ENCODE measurements at regions not wholly inside any gene's neighbourhood (a gene's known extent, or its start where the extent isn't known, plus 50 kb on each side); places are given as distances from the start of the nearest gene placed in this dataset.
"Not testable (repeated sequence)": the region's sequence is repeated elsewhere in the genome, so short reads cannot be mapped to it uniquely, and the experiment has no call there.

DNA sequence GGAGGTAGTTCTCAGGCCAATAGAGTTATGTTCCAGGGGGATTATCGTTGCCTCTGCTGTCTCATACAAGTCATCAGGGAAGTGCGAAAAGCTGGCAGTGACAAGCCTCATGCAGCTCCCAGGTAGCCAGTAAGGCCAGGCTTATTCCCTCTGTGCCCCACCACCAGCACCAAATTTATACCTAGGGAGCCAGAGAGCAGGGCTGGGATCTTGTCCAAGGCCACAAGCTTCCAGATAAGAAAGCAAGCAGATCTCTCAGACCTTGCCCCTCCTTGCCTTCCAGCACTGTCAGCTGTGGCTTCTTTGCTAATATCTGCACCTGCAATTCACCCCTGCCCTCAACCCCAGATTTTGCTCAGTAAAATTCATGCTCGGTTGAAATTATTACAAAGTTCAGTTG lies 206.3 kb upstream of the FAT3 start:
- WGBS (ENCODE audit: insufficient coverage) = 93% methylated on average over 3 of the region's 3 CpGs
- ChIA-PET POLR2A (no interaction called here), CTCF (no interaction called here)
- Histone ChIP-seq H3K9me3 (ENCODE audit: control extremely low read depth in 1 of 5, control insufficient read depth in 4 of 5, insufficient read depth in 2 of 5, low read depth in 1 of 5, low read length in 4 of 5) (peaks cover 0 to 15% (median 0%) of the 10 kb centered on the region in 5 experiments), H3K36me3 (ENCODE audit: control insufficient read depth in 4 of 4, insufficient read depth in 4 of 4, low read length in 3 of 4) (no peaks in the 10 kb centered on the region), H3K4me3 (ENCODE audit: control insufficient read depth in 1 of 7, extremely low read depth in 1 of 7, insufficient read depth in 4 of 7, low read depth in 2 of 7, low read length in 6 of 7) (no peak overlapping the region), H3K4me1 (ENCODE audit: control extremely low read depth in 1 of 4, control insufficient read depth in 4 of 4, insufficient read depth in 4 of 4, low read length in 3 of 4) (no peaks in the 10 kb centered on the region), H3K27me3 (replicated peaks in 2 of 5; ENCODE audit: control insufficient read depth in 4 of 5, insufficient read depth in 5 of 5, low read length in 4 of 5) (no peaks in the 10 kb centered on the region), H3K27ac (ENCODE audit: insufficient read depth in 1 of 2, low read depth in 1 of 2, low read length in 2 of 2, poor library complexity in 1 of 2, severe bottlenecking in 2 of 2) (no peak overlapping the region)
- no peak for DNase-seq

DNA sequence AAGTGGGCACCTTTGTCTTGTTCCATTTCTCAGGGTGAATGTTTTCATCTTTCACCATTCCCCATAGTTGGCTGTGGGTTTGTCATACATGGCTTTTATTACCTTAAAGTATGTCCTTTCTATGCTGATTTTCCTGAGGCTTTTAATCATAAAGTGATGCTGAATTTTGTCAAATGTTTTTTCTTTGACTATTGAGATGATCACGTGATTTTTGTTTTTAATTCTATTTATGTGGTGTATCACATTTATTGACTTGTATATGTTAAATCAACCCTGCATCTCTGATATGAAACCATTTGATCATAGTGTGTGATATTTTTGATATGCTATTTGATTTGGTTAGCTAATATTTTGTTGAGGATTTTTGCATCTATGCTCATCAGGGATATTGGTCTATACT lies 216.4 kb upstream of the FAT3 start:
- ChIA-PET CTCF (no interaction called here), POLR2A (no interaction called here)
- no peaks in the 10 kb centered on the region for H3K9me3 ChIP-seq (ENCODE audit: control extremely low read depth in 1 of 5, control insufficient read depth in 4 of 5, insufficient read depth in 2 of 5, low read depth in 1 of 5, low read length in 4 of 5)
- no peak overlapping the region for H3K4me3 ChIP-seq (ENCODE audit: control insufficient read depth in 1 of 7, extremely low read depth in 1 of 7, insufficient read depth in 4 of 7, low read depth in 2 of 7, low read length in 6 of 7)
- H3K27me3 ChIP-seq (replicated peaks in 2 of 5; ENCODE audit: control insufficient read depth in 4 of 5, insufficient read depth in 5 of 5, low read length in 4 of 5) = no peaks in the 10 kb centered on the region
- H3K27ac ChIP-seq (ENCODE audit: insufficient read depth in 1 of 2, low read depth in 1 of 2, low read length in 2 of 2, poor library complexity in 1 of 2, severe bottlenecking in 2 of 2) = no peak overlapping the region
- no CpG with 5 or more reads among the region's 1 CpG for WGBS (ENCODE audit: insufficient coverage)
- no peak for DNase-seq
- H3K4me1 ChIP-seq (ENCODE audit: control extremely low read depth in 1 of 4, control insufficient read depth in 4 of 4, insufficient read depth in 4 of 4, low read length in 3 of 4) = no peaks in the 10 kb centered on the region
- H3K36me3 ChIP-seq (ENCODE audit: control insufficient read depth in 4 of 4, insufficient read depth in 4 of 4, low read length in 3 of 4) = no peaks in the 10 kb centered on the region

DNA sequence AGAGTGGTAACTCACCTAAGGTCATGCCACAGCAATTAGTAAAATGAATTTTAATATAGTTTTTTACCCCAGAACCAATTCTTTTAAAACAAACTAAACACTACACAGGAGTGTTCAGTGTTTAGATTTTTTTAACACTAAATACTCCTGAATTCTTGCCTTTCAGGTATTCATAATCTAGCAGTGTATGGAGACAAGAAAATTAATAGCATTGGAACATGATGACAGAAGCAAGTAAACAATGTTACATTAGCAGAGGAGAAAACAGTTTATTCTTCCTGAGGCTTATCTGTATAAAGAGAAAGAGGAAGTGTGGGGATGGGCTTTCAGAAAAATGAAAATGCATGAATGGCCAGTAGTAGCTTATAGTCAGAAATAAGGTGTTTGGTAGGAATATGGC lies 222.1 kb upstream of the FAT3 start:
- Histone ChIP-seq H3K9me3 (ENCODE audit: control extremely low read depth in 1 of 5, control insufficient read depth in 4 of 5, insufficient read depth in 2 of 5, low read depth in 1 of 5, low read length in 4 of 5) (no peaks in the 10 kb centered on the region), H3K27ac (ENCODE audit: insufficient read depth in 1 of 2, low read depth in 1 of 2, low read length in 2 of 2, poor library complexity in 1 of 2, severe bottlenecking in 2 of 2) (no peak overlapping the region), H3K4me3 (ENCODE audit: control insufficient read depth in 1 of 7, extremely low read depth in 1 of 7, insufficient read depth in 4 of 7, low read depth in 2 of 7, low read length in 6 of 7) (no peak overlapping the region), H3K27me3 (replicated peaks in 2 of 5; ENCODE audit: control insufficient read depth in 4 of 5, insufficient read depth in 5 of 5, low read length in 4 of 5) (no peaks in the 10 kb centered on the region), H3K4me1 (ENCODE audit: control extremely low read depth in 1 of 4, control insufficient read depth in 4 of 4, insufficient read depth in 4 of 4, low read length in 3 of 4) (no peaks in the 10 kb centered on the region), H3K36me3 (ENCODE audit: control insufficient read depth in 4 of 4, insufficient read depth in 4 of 4, low read length in 3 of 4) (no peaks in the 10 kb centered on the region)
- no peak for DNase-seq
- ChIA-PET POLR2A (no interaction called here), CTCF (no interaction called here)

DNA sequence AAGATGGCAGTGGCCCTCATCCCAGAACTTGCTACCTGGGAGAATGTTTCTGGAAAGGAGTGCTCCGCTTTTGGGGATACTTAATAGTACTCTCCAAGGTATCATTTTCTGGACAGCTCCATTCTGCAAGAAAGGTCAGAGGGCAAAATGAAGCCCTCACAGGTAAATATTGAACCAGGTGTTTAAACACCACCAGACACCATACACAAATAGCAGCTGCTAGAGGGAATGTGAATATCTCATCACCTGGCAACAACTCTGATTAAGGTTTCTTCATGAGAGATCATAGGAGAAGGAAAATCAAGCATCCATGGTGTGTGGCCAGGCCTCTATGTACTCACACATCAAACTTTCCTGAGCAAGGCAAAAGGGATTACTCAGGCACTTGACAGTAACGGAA lies 226.1 kb upstream of the FAT3 start:
- POLR2A ChIA-PET = no interaction called here
- H3K4me1 ChIP-seq (ENCODE audit: control extremely low read depth in 1 of 4, control insufficient read depth in 4 of 4, insufficient read depth in 4 of 4, low read length in 3 of 4) = no peaks in the 10 kb centered on the region
- DNase-seq = no peak
- no peaks in the 10 kb centered on the region for H3K27me3 ChIP-seq (replicated peaks in 2 of 5; ENCODE audit: control insufficient read depth in 4 of 5, insufficient read depth in 5 of 5, low read length in 4 of 5)
- no peak overlapping the region for H3K27ac ChIP-seq (ENCODE audit: insufficient read depth in 1 of 2, low read depth in 1 of 2, low read length in 2 of 2, poor library complexity in 1 of 2, severe bottlenecking in 2 of 2)
- no peak overlapping the region for H3K4me3 ChIP-seq (ENCODE audit: control insufficient read depth in 1 of 7, extremely low read depth in 1 of 7, insufficient read depth in 4 of 7, low read depth in 2 of 7, low read length in 6 of 7)
- CTCF ChIA-PET = no interaction called here
- 100% methylated on average over 2 of the region's 2 CpGs for WGBS (ENCODE audit: insufficient coverage)
- H3K36me3 ChIP-seq (ENCODE audit: control insufficient read depth in 4 of 4, insufficient read depth in 4 of 4, low read length in 3 of 4) = no peaks in the 10 kb centered on the region
- no peaks in the 10 kb centered on the region for H3K9me3 ChIP-seq (ENCODE audit: control extremely low read depth in 1 of 5, control insufficient read depth in 4 of 5, insufficient read depth in 2 of 5, low read depth in 1 of 5, low read length in 4 of 5)

DNA sequence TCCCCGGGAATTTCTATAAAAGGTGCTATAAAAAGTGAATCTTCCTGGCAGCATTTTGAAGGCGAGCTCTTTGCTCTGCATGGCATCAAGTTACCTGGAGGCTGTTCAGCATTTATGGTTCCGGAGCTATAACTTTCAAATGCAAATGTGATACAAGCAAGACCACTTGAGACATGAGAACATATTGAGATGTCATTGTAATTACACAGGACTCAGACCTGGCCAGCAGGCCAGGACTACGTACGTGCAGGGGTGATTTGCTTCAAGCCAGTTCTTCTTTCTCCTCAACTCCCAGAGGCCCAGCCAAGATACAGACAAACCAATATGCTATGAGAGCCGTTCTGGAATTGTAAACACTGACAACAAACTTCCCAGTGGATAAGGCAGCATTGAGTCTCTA lies 227.4 kb upstream of the FAT3 start:
- no peak overlapping the region for H3K4me3 ChIP-seq (ENCODE audit: control insufficient read depth in 1 of 7, extremely low read depth in 1 of 7, insufficient read depth in 4 of 7, low read depth in 2 of 7, low read length in 6 of 7)
- WGBS (ENCODE audit: insufficient coverage) = 97% methylated on average over 6 of the region's 6 CpGs
- no peak for DNase-seq
- H3K27ac ChIP-seq (ENCODE audit: insufficient read depth in 1 of 2, low read depth in 1 of 2, low read length in 2 of 2, poor library complexity in 1 of 2, severe bottlenecking in 2 of 2) = no peak overlapping the region
- H3K27me3 ChIP-seq (replicated peaks in 2 of 5; ENCODE audit: control insufficient read depth in 4 of 5, insufficient read depth in 5 of 5, low read length in 4 of 5) = no peaks in the 10 kb centered on the region
- no peaks in the 10 kb centered on the region for H3K36me3 ChIP-seq (ENCODE audit: control insufficient read depth in 4 of 4, insufficient read depth in 4 of 4, low read length in 3 of 4)
- H3K9me3 ChIP-seq (ENCODE audit: control extremely low read depth in 1 of 5, control insufficient read depth in 4 of 5, insufficient read depth in 2 of 5, low read depth in 1 of 5, low read length in 4 of 5) = no peaks in the 10 kb centered on the region
- ChIA-PET CTCF (no interaction called here), POLR2A (no interaction called here)
- H3K4me1 ChIP-seq (ENCODE audit: control extremely low read depth in 1 of 4, control insufficient read depth in 4 of 4, insufficient read depth in 4 of 4, low read length in 3 of 4) = no peaks in the 10 kb centered on the region

- POLR2A ChIA-PET = no interaction called here
- 100% methylated on average over 1 of the region's 1 CpG for WGBS (ENCODE audit: insufficient coverage)
- Histone ChIP-seq H3K27me3 (replicated peaks in 2 of 5; ENCODE audit: control insufficient read depth in 4 of 5, insufficient read depth in 5 of 5, low read length in 4 of 5) (no peaks in the 10 kb centered on the region), H3K27ac (ENCODE audit: insufficient read depth in 1 of 2, low read depth in 1 of 2, low read length in 2 of 2, poor library complexity in 1 of 2, severe bottlenecking in 2 of 2) (no peak overlapping the region), H3K4me3 (ENCODE audit: control insufficient read depth in 1 of 7, extremely low read depth in 1 of 7, insufficient read depth in 4 of 7, low read depth in 2 of 7, low read length in 6 of 7) (no peak overlapping the region), H3K9me3 (ENCODE audit: control extremely low read depth in 1 of 5, control insufficient read depth in 4 of 5, insufficient read depth in 2 of 5, low read depth in 1 of 5, low read length in 4 of 5) (no peaks in the 10 kb centered on the region), H3K4me1 (ENCODE audit: control extremely low read depth in 1 of 4, control insufficient read depth in 4 of 4, insufficient read depth in 4 of 4, low read length in 3 of 4) (no peaks in the 10 kb centered on the region), H3K36me3 (ENCODE audit: control insufficient read depth in 4 of 4, insufficient read depth in 4 of 4, low read length in 3 of 4) (no peaks in the 10 kb centered on the region)
- no peak for DNase-seq
- CTCF ChIA-PET = no interaction called here
Observed at GRCh38 chr11:91996526-91996925, 228.1 kb upstream of the FAT3 start.

- H3K27ac ChIP-seq (ENCODE audit: insufficient read depth in 1 of 2, low read depth in 1 of 2, low read length in 2 of 2, poor library complexity in 1 of 2, severe bottlenecking in 2 of 2); CTCF ChIA-PET; H3K27me3 ChIP-seq (replicated peaks in 2 of 5; ENCODE audit: control insufficient read depth in 4 of 5, insufficient read depth in 5 of 5, low read length in 4 of 5); POLR2A ChIA-PET; H3K4me3 ChIP-seq (ENCODE audit: control insufficient read depth in 1 of 7, extremely low read depth in 1 of 7, insufficient read depth in 4 of 7, low read depth in 2 of 7, low read length in 6 of 7); H3K4me1 ChIP-seq (ENCODE audit: control extremely low read depth in 1 of 4, control insufficient read depth in 4 of 4, insufficient read depth in 4 of 4, low read length in 3 of 4); H3K36me3 ChIP-seq (ENCODE audit: control insufficient read depth in 4 of 4, insufficient read depth in 4 of 4, low read length in 3 of 4); H3K9me3 ChIP-seq (ENCODE audit: control extremely low read depth in 1 of 5, control insufficient read depth in 4 of 5, insufficient read depth in 2 of 5, low read depth in 1 of 5, low read length in 4 of 5); DNase-seq: not testable (repeated sequence)
Observed at GRCh38 chr11:91988443-91988842, 236.2 kb upstream of the FAT3 start.

DNA sequence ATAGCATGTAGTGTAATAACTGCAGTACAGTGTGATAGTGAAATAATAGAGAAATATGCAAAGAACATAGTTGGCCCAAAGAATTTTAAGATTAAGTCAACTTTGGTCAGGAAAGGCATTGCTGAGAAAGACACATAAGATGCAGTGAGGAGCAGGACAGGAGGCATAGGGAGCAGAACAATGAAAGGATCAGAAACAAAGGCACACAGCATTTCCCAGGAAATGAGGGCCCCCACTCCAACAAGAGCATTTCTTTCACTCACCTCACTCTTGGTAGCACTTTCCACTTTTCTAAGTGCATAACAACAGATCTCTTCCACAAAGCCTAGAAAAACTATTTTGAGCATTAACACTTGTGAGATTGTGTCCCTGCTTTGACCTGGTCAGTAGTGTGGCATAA lies 238.4 kb upstream of the FAT3 start:
- no peak overlapping the region for H3K4me3 ChIP-seq (ENCODE audit: control insufficient read depth in 1 of 7, extremely low read depth in 1 of 7, insufficient read depth in 4 of 7, low read depth in 2 of 7, low read length in 6 of 7)
- H3K4me1 ChIP-seq (ENCODE audit: control extremely low read depth in 1 of 4, control insufficient read depth in 4 of 4, insufficient read depth in 4 of 4, low read length in 3 of 4) = no peaks in the 10 kb centered on the region
- no peak overlapping the region for H3K27ac ChIP-seq (ENCODE audit: insufficient read depth in 1 of 2, low read depth in 1 of 2, low read length in 2 of 2, poor library complexity in 1 of 2, severe bottlenecking in 2 of 2)
- POLR2A ChIA-PET = no interaction called here
- H3K9me3 ChIP-seq (ENCODE audit: control extremely low read depth in 1 of 5, control insufficient read depth in 4 of 5, insufficient read depth in 2 of 5, low read depth in 1 of 5, low read length in 4 of 5) = no peaks in the 10 kb centered on the region
- CTCF ChIA-PET = no interaction called here
- no peaks in the 10 kb centered on the region for H3K36me3 ChIP-seq (ENCODE audit: control insufficient read depth in 4 of 4, insufficient read depth in 4 of 4, low read length in 3 of 4)
- H3K27me3 ChIP-seq (replicated peaks in 2 of 5; ENCODE audit: control insufficient read depth in 4 of 5, insufficient read depth in 5 of 5, low read length in 4 of 5) = no peaks in the 10 kb centered on the region
- DNase-seq = no peak
